ENCODE measurements at regions not wholly inside any gene's neighbourhood (a gene's known extent, or its start where the extent isn't known, plus 50 kb on each side); places are given as distances from the start of the nearest gene placed in this dataset.

DNA sequence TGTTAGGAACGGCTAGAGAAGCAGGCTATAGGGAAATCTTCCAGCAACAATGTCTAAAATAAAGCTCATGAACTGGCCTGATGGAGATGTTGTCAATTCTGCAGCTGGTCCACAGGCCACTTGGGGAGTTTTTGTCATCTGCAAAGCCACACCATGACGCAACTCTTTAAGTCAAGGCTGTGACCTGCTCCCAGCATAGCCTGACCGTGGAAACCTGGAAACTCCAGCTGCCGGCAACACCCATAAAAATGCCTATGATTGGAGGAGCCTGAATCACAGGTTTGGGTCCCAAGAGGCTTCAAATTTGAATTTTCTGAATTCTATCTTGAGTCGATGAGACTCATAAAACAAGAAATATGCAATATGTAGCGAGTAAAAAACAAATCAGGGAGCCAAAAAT is 969.2 kb upstream of the PRKX start:
- no peaks in the 10 kb centered on the region for H3K27me3 ChIP-seq (ENCODE audit: low read depth, low read length)
- no peaks in the 10 kb centered on the region for H3K9me3 ChIP-seq (ENCODE audit: insufficient read depth, low read length)
- no peak overlapping the region for H3K9ac ChIP-seq (ENCODE audit: low read length)
- H2AFZ ChIP-seq (ENCODE audit: low read depth, low read length), result no peak overlapping the region
- no peak overlapping the region for H3K4me2 ChIP-seq (ENCODE audit: low read length)
- no peaks in the 10 kb centered on the region for H4K20me1 ChIP-seq (ENCODE audit: insufficient read depth, low read length)
- no peak overlapping the region for H3K4me3 ChIP-seq (ENCODE audit: low read length)
- TF ChIP-seq EZH2phosphoT487 (IDR thresholded peaks at IDR 0.05; ENCODE audit: low read depth), result no peak
- TF ChIP-seq, protein P1, sequence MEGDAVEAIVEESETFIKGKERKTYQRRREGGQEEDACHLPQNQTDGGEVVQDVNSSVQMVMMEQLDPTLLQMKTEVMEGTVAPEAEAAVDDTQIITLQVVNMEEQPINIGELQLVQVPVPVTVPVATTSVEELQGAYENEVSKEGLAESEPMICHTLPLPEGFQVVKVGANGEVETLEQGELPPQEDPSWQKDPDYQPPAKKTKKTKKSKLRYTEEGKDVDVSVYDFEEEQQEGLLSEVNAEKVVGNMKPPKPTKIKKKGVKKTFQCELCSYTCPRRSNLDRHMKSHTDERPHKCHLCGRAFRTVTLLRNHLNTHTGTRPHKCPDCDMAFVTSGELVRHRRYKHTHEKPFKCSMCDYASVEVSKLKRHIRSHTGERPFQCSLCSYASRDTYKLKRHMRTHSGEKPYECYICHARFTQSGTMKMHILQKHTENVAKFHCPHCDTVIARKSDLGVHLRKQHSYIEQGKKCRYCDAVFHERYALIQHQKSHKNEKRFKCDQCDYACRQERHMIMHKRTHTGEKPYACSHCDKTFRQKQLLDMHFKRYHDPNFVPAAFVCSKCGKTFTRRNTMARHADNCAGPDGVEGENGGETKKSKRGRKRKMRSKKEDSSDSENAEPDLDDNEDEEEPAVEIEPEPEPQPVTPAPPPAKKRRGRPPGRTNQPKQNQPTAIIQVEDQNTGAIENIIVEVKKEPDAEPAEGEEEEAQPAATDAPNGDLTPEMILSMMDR (IDR thresholded peaks at IDR 0.05; ENCODE audit: low read depth, low read length), result no peak
- H3K27ac ChIP-seq (ENCODE audit: low read length), result no peak overlapping the region
- H3K36me3 ChIP-seq (replicated peaks; ENCODE audit: low read depth, low read length), result no peaks in the 10 kb centered on the region
- H3K79me2 ChIP-seq (ENCODE audit: low read length), result no peaks in the 10 kb centered on the region
- no peaks in the 10 kb centered on the region for H3K4me1 ChIP-seq (ENCODE audit: low read length)

DNA sequence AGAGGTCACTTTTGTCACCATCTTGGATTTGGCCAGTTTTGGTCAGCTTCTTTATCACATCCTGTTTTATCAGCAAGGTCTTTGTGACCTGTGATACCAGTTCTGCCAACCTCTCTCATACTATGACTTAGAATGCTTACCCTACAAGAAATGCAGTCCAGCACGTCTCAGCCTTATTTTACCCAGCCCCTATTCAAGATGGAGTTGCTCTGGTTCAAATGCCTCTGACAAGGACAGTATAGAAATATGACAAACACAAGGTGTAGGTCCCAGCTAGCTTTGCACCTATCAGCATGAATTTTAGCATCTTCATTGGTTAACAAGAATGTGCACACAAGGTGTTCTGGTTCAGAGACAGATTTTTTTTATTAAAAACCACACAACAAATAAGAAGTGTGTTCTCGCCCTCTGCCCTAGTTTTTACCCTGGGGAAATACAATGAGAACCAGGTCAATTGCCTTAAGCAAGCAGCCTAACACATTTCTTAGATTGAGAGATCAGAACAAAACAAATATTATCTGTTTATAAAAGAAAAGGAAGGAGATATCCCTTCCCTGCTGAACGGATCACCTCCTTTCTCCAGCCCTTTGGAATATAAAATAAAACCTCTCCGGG is 962.3 kb upstream of the PRKX start:
- Histone ChIP-seq H3K36me3 (replicated peaks; ENCODE audit: low read depth, low read length) (no peaks in the 10 kb centered on the region), H3K27ac (ENCODE audit: low read length) (no peak overlapping the region), H4K20me1 (ENCODE audit: insufficient read depth, low read length) (no peaks in the 10 kb centered on the region), H3K4me3 (ENCODE audit: low read length) (no peak overlapping the region), H3K4me1 (ENCODE audit: low read length) (no peaks in the 10 kb centered on the region), H3K27me3 (ENCODE audit: low read depth, low read length) (no peaks in the 10 kb centered on the region), H3K4me2 (ENCODE audit: low read length) (no peak overlapping the region), H3K79me2 (ENCODE audit: low read length) (no peaks in the 10 kb centered on the region), H3K9ac (ENCODE audit: low read length) (no peak overlapping the region), H2AFZ (ENCODE audit: low read depth, low read length) (no peak overlapping the region), H3K9me3 (ENCODE audit: insufficient read depth, low read length) (no peaks in the 10 kb centered on the region)
- TF ChIP-seq, protein P1 (IDR thresholded peaks at IDR 0.05; ENCODE audit: low read depth, low read length), result no peak
- TF ChIP-seq EZH2phosphoT487 (IDR thresholded peaks at IDR 0.05; ENCODE audit: low read depth), result no peak

DNA sequence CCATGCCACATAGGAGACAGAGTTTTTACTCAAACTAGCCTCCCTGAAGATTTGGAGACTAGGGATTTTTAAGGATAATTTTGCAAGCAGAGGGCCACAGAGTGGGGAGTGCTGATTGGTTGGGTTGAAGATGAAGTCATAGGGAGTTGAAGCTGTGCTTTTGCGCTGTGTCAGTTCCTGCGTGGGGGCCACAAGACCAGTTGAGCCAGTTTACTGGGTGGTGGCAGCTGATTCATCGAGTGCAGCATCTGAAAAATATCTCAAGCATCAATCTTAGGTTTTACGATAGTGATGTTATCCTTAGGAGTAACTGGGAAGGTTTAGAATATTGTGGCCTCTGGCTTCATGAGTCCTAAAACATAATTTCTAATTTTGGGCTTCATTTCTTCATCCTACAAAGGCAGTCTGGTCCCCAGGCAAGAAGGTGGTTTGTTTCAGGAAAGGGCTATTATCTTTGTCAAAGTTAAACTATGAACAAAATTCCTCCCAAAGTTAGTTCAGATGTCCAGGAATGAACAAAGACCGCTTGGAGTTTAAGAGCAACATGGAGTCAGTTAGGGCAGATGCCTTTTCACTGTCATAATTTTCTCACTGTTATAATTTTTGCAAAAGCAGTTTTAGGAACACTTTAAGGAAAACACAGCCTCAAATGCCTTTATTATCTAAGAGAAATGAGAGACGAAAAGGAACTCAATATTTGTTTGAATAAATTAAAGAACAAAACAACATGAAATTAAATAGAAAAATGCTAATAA is 960.8 kb upstream of the PRKX start:
- Histone ChIP-seq H3K9ac (ENCODE audit: low read length) (no peak overlapping the region), H3K27ac (ENCODE audit: low read length) (no peak overlapping the region), H3K9me3 (ENCODE audit: insufficient read depth, low read length) (no peaks in the 10 kb centered on the region), H4K20me1 (ENCODE audit: insufficient read depth, low read length) (no peaks in the 10 kb centered on the region), H3K4me2 (ENCODE audit: low read length) (no peak overlapping the region), H2AFZ (ENCODE audit: low read depth, low read length) (no peak overlapping the region), H3K27me3 (ENCODE audit: low read depth, low read length) (no peaks in the 10 kb centered on the region), H3K79me2 (ENCODE audit: low read length) (no peaks in the 10 kb centered on the region), H3K4me3 (ENCODE audit: low read length) (no peak overlapping the region), H3K36me3 (replicated peaks; ENCODE audit: low read depth, low read length) (no peaks in the 10 kb centered on the region), H3K4me1 (ENCODE audit: low read length) (peaks cover 3% of the 10 kb centered on the region)
- TF ChIP-seq, protein P1 (IDR thresholded peaks at IDR 0.05; ENCODE audit: low read depth, low read length), result no peak
- no peak for TF ChIP-seq EZH2phosphoT487 (IDR thresholded peaks at IDR 0.05; ENCODE audit: low read depth)

DNA sequence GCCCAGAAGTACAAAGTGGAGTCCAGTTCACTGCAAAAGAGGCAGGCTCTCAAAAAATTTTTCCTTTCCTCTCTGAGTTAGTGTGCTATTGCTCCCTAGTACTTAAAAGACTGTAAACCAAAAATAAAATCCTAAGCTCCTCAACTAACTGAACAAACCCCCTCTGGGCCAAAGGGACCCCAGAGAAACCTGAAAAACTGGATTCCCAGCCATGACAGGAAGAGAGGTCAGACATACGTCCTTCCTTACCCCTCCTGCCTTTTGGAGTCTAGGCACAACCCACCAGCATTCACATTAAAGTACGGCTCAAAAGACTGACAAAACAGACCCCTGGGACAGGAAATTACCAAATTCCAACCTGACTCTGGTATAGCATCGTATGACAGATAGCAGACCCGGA is 957.9 kb upstream of the PRKX start:
- Histone ChIP-seq H2AFZ (ENCODE audit: low read depth, low read length) (no peak overlapping the region), H3K4me1 (ENCODE audit: low read length) (peaks cover 11% of the 10 kb centered on the region), H3K4me3 (ENCODE audit: low read length) (no peak overlapping the region), H3K9me3 (ENCODE audit: insufficient read depth, low read length) (no peaks in the 10 kb centered on the region), H4K20me1 (ENCODE audit: insufficient read depth, low read length) (no peaks in the 10 kb centered on the region), H3K9ac (ENCODE audit: low read length) (no peak overlapping the region), H3K27ac (ENCODE audit: low read length) (no peak overlapping the region), H3K79me2 (ENCODE audit: low read length) (no peaks in the 10 kb centered on the region), H3K36me3 (replicated peaks; ENCODE audit: low read depth, low read length) (no peaks in the 10 kb centered on the region), H3K27me3 (ENCODE audit: low read depth, low read length) (no peaks in the 10 kb centered on the region), H3K4me2 (ENCODE audit: low read length) (no peak overlapping the region)
- TF ChIP-seq, protein P1 (IDR thresholded peaks at IDR 0.05; ENCODE audit: low read depth, low read length), result no peak
- no peak for TF ChIP-seq EZH2phosphoT487 (IDR thresholded peaks at IDR 0.05; ENCODE audit: low read depth)

All from OCI-LY3 (cell line).